GM19043 (cell line): ENCODE measurements at regions not wholly inside any gene's neighbourhood (a gene's known extent, or its start where the extent isn't known, plus 50 kb on each side); places are given as distances from the start of the nearest gene placed in this dataset.
"Not testable (repeated sequence)": the region's sequence is repeated elsewhere in the genome, so short reads cannot be mapped to it uniquely, and the experiment has no call there.

Experiments used
- ATAC-seq: cut with Tn5 transposase; IDR thresholded peaks from one replicate; pipeline ENCODE4 v1.9.1; 2021; ENCODE audit warnings: low read depth; ENCODE audit not compliant: unreplicated experiment

DNA sequence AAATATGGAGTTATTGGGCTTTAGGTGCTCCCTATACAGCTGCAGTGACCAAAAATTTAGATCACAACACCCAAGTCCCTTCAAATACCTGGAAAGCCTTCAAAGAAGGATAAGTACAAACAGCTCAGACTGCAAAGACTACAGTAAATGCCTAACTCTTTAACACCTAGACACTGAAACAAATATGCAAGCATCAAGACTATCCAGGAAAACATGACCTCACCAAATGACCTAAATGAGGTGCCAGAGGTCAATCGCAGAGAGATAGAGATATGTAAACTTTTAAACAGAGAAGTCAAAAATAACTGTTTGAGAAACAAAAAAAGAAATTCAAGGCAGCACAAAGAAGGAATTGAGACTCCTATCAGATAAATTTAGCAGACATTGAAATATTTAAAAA, 753.8 kb upstream of the B3GALT2 start:
- ATAC-seq: no peak

DNA sequence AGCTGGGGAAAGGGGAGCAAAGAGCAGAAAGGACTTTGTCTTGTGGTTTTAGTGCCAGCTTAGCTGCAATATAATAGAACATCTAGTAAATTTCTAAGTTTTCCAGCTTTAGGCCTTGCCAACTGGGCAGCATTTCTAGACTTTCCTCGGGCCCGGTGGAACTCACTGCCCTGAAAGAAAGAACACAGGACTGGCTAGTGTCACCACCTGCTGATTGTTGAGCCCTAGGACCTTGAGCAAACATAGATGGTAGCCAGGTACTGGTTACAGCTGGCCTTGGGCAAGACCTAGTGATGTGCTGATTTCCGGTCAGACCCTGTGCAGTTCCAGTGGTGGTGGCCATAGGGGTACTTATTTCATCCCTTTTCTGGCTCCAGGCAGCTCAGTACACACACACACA, 753.2 kb upstream of the B3GALT2 start:
- ATAC-seq: no peak

DNA sequence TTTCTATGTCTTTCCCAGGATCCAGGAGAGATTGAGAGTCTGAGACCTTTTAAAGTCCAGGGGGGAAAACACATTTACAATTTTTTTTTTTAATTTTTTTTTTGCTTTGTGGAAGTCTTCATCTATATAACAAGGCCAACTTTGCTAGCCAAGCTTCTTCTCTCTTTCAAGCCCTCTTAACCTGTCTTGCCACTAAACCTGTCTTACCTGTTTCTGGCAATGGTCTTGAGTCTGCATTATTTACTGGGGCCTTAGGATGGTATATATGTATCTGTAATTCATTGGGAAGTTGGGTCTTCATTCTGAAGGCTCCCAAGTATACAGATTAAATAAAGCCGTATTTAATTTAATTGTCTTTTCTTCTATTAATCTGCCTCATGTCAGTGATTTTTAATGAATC, 750.9 kb upstream of the B3GALT2 start:
- no peak for ATAC-seq

DNA sequence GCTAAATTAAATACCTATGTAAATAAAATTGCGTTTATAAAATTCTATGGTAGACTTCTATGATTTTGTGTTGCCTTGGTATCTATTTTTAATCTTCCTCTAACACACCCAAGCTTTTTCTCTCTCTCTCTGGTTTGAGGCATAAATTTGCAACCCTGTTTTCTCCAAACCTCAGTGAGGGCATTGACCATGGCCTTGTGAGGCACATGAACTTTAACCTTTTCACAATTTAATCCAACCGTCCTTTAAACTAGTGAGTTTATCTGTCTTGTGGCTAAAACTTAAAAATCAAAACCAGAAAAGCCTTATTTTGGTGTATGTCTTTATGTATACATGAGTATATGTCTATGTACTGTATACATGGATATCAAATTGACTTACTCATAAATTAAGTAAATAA, 746.6 kb upstream of the B3GALT2 start:
- no peak for ATAC-seq

DNA sequence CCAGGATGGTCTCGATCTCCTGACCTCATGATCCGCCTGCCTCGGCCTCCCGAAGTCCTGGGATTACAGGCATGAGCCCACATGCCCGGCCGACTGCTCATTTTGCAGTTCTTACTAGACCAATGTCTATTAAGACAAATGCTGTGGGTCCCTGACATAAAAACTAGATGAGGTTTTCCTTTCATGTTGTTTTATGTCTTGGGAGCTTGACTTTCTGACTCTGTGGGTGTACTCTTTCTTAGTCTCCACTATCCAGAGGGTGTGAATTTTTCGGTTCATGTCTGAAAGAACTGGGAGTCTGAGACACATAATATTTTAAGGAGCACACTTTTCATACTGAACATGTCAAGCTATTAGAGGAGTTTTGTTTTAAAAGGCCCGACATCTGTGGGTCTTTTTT, 744.9 kb upstream of the B3GALT2 start:
- ATAC-seq: no peak

DNA sequence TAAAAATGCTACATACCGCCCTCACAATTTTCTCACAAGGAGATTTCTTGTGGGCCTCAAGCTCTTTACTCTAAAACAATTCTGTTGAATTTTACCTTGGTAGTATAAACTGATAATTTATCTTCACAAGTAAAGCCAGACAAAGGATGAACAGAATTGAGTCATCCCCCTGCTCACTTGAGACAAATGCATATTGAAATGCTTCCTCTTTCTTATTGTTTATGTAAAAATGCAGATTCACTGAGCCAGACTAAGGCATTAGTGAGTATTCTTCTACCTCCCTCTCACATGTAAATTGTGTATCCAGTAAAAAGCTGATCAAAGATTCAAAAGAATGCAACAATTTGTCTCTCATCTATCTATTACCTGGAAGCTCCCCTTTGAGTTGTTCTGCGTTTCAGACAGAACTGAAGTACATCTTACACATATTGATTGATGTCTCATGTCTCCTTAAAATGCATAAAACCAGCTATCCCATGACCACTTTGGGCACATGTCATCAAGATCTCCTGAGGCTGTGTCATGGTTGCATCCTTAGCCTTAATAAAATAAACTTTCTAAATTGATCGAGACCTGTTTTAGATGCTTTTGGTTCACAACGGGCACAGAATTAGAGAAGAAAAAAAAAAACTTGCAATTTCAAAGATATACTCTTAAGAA, 743.1 kb upstream of the B3GALT2 start:
- no peak for ATAC-seq

DNA sequence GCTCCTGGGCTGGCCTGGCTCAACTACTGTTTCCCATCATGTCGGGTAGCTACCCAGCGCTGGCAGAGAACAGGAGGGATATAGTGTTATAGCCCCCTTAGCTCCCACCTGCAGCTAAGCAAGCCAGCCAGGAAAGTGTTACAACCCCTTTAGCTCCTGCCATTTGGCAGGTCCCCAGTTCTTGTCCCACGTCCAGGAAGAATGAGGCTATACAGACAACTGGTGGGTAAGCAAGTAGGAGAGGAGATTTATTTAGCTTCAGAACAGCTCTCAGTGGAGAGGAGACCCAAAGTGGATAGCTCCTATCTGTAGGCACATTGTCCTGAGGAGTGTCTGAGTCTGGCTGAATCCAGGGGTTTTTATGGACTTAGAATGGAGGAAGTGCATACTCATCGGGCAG, 741.1 kb upstream of the B3GALT2 start:
- no peak for ATAC-seq

DNA sequence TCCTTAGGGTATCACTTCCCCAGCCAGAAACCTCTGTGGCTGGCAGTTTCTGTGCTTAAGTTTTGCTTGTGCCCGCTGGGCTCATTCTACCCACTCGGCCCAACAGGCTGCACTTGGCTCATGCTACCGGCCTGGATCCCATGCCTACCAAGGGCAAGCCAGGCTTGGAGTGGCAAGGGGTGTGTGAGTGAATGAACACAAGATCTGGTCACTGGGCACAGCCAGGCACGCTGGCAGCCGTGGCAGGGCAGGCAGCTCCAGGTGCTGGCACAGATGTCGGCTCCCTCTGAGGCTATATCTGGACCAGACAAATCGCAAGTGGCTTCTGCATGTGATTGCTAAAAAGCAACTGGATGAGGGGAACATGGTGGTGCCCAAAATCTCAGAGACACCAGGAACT, 740.5 kb upstream of the B3GALT2 start:
- no peak for ATAC-seq

DNA sequence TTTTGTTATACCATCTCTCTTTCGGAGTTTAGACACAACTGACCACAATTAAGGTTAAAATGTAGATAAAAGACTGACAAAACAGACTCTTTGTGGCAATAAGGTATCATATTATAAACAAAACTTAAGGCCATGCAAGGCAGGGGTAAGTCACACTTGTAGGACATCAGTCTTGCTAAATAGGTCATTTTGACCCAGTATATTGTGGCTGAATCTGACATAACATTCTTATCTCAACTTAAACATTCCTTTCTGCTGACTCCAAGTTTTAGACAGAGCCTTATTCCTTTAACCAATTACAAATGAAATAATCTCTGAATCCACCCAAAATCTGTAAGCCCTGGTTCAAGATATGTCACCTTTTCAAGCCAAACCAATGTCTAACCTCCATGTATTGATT, 733.4 kb upstream of the B3GALT2 start:
- no peak for ATAC-seq

DNA sequence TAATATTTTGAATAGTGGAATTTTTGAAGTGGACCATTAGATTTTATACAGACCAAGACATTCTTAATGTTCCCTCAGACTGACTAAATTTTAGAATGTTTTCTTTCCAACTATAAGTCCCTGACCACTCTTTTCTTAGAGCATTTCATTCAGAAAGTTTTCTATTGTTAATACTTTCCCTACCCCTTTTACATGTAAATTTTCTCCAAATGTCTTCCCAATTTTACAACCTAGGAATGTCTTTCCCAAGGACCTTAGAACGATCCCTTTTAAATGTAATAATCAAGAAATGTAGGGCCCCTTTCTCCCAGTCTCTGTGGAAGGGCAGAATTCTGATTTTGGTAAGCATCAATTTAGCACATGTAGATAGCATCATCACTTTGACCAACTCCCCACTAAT, 730.0 kb upstream of the B3GALT2 start:
- no peak for ATAC-seq

DNA sequence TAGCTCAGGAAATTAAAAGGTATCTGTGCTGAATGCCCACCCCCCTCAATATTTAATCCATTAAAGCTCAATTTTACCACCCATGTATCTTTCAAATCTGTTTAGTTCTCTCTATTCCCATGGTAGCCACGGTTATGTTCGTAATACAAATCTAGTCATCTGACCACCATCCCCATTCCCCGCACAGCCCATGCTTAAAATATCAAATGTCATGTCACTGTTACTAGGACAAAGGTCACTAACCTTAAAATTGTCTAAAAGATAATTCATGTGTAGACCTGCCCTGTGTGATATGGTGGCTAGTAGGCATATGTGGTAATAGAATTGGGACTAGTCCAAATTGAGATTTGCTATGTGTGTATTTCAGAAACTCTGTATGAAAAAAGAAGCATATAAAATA, 728.5 kb upstream of the B3GALT2 start:
- ATAC-seq: no peak

DNA sequence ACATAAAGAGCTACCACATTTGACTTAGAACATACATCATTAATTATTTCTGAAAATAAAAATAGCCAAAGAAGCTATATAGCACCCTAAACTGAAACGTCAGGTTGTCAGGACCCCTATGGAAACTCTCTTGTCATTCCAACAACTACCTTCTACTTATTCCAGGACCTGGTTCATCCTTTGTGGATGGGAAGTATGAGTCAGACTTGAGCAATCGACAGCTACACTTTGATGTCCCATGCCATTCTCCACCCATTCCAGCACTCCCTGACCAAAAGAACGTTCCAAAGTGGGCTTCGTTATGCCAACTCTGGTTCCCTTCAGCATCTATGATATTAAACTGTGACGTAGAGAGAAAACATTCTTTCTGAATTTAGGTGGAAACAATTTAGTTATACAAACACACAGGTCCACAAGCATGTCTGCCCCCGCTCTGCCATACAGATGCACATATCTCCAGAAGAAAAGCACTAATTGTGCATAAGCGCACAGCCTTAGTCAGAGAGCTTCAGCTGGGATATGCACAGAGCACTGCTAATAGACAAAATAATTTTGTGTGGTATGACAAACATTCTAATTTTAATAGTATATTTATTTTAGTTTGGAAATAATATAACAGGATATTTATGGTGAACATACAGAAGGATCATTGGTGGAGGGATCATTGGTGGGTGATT, 723.1 kb upstream of the B3GALT2 start:
- no peak for ATAC-seq

DNA sequence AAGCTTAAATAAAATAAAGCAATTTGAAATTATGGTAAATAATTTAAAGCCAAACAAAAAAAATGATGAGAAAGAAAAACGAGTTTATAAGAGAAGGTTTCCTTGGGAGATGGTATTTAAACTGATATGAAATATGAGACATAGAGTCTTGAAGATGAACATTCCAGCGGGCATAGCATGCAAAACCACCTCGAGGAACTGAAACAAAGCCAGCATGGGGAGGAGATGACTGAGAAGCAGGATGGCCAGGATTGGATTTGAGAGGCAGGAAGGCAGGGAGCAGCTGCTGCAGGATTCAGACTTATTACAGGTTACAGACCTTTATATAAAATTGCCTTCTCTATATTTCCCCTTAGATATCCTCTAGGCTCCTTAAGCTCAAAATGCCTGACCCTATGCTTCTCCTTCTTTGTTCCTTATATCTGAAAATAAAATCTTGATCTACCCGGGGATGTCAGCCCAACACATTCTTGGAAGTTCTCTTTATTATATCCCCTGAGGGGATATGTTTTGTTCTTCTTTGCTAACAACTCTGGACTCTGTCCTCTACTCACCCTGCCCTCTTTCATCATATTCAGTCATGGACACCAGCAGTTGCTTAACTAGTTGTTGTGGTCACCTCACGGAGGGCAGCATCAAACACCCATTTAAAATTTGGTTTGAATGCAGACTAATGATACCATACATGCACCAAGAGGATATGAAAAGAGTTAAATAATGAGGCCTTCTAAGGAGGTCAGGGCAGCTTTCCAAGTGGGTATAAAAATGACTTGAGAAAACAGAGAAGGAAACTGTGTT, 719.1 kb upstream of the B3GALT2 start:
- no peak for ATAC-seq

DNA sequence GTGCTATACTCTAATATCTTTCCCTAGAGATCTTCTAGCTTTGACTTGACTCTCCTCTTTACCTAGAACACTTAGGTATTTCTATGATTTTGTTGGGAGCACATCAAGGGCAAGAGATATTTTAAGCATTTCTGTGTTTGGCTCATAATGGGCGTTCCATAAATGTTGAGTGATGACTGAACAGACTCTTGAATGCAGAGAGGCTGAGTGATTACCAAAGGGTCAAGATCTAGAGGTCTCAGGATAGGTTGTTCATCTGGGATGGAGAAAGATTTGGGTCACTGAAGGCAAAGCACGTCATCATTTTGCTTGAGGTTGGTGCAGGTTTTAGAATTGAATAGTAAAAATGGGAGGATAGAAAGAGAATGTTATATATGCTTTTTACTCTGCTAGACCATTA, 705.4 kb upstream of the B3GALT2 start:
- ATAC-seq: no peak

DNA sequence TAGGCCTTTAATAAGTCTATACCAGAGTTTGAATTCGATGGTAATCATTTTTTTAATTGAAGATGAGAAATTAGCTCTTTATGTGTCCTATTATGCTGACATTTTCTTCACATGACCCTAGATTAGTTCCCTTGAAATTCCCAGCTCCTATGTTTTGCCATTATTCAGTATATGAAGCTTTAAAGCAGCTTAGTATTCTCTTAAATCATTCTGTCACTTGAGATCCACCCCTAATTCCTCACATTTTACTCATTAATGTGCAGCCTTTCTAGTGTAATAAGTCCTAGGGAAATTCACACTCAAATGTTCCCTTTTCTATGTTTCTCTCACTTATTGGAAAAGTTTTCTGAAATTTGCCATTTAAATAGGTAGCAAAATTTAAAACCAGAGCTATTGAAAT, 704.5 kb upstream of the B3GALT2 start:
- ATAC-seq: no peak

DNA sequence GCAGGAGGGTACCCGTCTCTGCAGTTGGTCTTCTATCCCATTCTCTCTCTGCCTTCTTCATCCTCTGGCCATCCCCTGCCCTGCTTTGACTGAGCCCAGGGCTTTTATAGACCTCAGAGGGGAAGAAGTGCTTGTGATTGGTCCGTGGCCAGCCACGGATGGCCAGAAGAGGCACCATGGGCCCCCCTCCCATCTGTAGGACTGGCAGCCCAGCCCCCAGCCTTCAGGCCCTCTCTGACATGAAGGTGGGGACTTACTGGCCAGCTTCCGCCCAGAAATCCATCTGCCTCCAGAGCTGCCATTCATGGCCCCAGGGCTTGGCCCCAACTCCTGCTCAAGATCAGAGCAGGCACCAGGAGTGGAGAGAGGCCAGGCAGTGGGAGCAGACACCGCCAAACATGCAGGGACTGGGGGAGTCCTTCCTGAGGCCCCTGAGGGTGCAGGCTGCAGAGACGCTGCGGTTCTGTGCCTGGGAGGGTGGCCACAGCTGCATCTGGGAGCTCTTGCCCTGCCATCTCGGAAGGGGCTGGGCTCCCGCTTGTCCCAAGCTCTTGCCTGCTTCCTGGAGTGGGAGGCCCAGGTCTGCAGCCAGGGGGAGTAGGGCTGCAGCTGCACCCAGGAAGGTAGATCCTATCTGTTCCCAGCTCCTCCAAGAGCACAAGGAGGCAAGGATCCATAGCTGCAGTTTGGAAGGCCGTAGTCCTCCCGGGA, 698.6 kb upstream of the B3GALT2 start:
- no peak for ATAC-seq

DNA sequence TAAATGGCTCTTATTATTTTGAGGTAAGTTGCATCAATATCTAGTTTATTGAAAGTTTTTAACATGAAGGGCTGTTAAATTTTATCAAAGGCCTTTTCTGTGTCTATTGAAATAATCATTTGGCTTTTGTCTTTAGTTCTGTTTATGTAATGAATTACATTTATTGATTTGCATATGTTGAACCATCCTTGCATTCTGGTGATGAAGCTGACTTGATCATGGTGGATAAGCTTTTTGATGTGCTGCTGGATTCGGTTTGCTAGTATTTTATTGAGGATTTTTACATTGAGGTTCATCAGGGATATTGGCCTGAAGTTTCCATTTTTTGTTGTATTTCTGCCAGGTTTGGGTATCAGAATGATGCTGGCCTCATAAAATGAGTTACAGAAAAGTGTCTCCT, 691.5 kb upstream of the B3GALT2 start:
- ATAC-seq: not testable (repeated sequence)

DNA sequence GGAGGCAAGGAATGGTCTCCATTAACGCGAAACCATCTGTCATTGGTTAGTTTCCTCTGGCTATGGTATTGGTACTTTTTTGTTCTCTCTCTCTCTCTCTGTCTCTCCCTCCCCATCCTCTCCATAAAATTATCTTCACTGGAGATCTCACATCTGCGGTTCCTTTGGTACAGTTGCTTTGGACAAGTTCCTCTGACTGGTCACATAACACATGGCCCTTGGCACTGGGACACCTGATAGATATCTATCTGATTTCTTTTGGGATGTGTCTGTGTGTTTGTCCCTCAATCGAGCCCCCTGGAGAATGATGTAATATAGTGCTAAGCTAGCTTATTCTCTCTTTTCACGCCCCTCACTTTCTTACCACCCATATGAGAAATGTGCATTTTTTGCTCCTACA, 682.0 kb upstream of the B3GALT2 start:
- ATAC-seq: no peak

DNA sequence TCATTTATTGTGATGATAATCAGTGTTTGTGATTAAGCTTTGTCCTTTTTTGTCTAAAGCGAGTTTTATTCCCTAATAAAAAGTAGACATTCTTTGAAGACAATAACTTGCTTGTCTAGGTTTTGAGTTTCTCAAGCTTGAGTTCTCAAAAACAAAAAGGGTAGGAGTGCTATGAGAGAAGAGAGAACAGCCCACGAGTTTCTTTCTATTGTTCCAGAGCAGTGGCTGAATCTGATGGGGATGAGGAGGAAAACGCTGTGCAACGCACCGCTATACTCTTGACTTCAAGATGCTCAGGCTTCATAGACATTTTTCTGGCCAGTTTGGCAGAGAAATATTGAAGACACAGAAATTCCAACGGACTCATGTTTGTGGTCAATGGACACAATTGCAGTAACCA, 669.8 kb upstream of the B3GALT2 start:
- no peak for ATAC-seq

DNA sequence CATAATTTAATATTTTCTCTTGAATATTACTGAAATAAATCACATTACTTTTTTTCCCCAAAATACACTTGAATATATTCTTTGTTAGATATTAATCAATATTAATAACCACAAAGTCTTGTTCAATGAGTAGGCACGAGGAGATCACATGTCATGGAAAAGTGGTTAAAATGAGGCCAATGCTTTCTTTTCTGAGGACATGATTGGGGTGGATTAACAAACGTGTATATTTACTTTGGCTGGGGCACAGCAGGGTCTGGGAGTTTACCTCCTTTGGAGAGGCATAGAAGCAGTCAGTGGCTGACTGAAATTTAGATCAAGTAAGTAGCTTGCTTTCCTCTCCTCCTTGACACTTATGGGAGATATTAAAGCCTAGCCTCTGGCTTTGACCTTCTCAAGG, 664.3 kb upstream of the B3GALT2 start:
- no peak for ATAC-seq

DNA sequence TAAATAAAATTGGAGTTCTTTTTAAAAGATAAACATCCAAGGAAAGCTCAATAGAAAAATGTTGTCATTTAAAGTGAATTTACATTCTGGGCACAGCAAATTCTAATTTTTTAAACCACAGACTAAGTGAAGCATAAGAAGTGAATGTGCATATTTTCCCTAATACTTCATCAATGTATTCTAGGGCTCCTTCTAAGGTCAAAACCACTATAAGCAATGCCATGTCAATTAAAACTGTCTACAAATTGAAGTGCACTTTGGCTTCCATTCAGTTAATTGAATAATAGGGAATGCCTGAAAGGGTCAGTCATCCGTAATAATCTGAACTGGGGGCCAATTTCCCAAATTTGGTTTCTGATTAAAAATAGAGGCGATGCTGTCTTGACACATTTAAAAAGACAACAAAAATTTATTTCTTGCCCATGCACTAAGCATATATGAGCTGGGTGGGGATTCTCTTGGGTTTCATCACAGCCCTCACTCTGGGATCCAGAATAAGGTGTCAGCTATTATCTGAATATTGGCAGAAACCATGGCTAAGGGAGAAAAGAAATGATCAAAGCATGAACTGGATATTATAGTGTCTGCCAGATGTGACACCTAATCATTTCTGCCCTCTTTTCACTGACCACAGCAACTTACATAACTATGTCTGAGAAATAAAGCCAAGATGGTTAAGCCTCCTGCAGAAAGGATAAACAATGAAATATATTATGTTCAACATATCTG, 660.6 kb upstream of the B3GALT2 start:
- ATAC-seq: no peak
